ENCODE measurements at regions not wholly inside any gene's neighbourhood (a gene's known extent, or its start where the extent isn't known, plus 50 kb on each side); places are given as distances from the start of the nearest gene placed in this dataset.

DNA sequence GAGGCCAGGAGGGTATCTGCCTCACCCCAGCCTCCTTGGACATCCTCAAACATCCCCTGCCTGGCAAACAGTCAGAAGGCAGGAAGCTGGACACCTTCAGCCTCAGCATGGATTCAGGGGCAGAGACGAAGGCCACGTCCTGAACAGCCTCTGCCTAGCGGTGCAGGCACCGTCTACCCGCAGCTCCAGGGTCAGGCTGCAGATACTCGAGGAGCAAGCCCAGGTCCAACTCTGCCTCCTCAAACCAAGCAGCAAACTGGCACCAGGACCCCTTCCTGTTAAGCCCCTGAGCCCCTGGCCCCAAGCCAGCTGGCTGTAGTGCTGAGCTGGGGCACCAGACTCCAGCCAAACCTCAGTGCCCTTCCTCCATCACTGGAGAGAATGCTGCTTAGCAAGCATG is 494.7 kb downstream of the NPHP4 start:
- DNase-seq (ENCODE audit: low spot score): no peak

GRCh38 chr1:5495596-5496410 is 496.4 kb downstream of the NPHP4 start:
- DNase-seq (ENCODE audit: low spot score): no peak

DNA sequence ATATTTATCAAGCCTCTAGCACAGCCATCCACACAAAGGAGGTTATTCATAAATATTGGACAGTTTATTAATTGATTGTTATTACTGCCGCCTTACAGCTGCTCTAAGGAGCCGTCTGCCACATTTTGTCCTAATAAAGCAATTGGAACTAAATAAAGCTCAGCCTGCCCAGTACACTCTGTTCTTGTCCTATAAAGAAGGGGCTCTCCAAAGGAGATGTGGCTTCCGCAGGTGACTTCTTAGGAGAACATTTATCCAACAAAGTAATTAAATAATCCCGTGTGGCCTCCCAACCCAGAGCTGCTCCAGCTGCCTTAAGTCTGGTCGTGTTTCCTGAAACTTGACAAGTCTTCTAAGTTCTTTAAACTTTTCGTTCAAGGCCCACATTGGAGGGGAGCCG is 497.7 kb downstream of the NPHP4 start:
- no peak for DNase-seq (ENCODE audit: low spot score)

GRCh38 chr1:5493851-5494311 is 498.3 kb downstream of the NPHP4 start:
- no peak for DNase-seq (ENCODE audit: low spot score)

DNA sequence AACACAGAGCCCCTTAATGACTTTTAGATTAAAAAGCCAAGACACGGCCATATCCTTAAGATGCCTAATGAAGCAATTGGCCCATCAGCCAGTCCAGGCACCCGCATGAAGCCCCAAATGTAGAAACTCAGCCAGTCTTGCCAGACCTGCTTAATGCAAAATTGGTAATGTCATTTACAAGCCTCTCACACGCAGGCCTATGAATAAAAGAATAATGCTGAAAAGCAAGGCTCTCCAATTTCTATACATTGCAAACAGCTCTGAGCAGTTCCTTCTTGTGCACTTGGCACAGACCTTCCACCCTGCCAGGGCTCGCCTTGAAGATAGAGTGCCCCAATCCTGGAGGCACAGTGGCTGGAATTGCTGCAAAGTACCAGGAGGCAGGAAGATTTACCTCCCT is 498.9 kb downstream of the NPHP4 start:
- no peak for DNase-seq (ENCODE audit: low spot score)

- DNase-seq (ENCODE audit: low spot score): no peak
These were observed 499.4 kb downstream of the NPHP4 start for GRCh38 chr1:5492846-5493245.

GRCh38 chr1:5491207-5491904 is 500.9 kb downstream of the NPHP4 start:
- no peak for DNase-seq (ENCODE audit: low spot score)

DNA sequence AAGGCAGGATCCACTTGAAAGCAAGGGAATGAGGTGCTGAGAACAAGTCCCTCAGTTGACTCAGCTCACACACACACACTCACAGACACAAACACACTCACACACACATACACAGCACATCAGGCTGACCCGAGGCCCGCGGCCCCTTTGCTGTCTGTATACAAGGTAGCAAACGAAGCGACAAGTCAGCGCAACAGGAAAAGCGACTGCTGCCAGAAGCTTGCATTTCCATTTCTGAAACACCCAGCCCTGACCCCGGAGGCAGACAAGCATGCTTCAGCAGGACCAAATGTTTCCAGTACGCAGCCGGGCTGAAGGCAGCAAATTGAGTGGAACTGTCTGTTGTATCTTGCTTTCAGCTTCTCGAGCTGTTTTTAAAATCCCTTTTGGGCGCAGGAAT is 501.6 kb downstream of the NPHP4 start:
- no peak for DNase-seq (ENCODE audit: low spot score)

- DNase-seq (ENCODE audit: low spot score): no peak
These were observed 503.8 kb downstream of the NPHP4 start for GRCh38 chr1:5488448-5488847.

- DNase-seq (ENCODE audit: low spot score): no peak
These were observed 506.1 kb downstream of the NPHP4 start for GRCh38 chr1:5485968-5486696.

GRCh38 chr1:5485436-5485835 is 506.8 kb downstream of the NPHP4 start:
- DNase-seq (ENCODE audit: low spot score): no peak

DNA sequence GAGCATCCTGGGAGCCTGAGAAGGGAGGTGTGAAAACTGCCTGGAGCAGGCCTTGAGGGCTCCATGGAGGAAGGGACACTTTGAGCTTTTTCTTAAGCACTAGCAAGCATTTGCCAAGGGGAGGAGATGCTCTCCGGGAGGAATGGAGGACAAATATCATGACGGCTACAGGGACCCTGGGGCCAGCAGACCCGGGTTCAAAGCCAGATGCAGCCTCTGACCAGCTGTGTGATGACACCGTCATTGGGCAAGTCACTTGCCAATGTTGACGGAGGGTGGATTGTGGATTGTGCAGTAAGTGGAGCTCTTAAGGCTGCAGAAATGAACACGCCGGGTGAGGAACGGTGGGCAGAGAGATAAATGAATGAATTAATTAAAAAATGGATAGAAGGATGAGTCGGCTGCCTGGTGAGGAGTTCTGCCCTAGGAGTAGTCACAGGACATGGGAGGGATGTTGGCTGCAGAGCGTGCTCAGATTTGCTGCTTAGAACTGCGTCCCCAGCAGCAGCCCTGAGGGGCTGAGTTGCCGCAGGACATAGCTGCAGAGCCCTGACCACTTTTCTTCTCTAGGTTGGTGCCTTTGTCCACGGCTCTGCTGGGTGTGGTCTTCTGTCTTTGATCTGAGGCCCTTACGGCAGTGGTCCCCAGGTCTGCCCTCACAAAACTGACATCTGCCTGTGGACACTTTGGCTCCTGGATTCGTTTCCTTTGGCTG is 507.6 kb downstream of the NPHP4 start:
- DNase-seq (ENCODE audit: low spot score): no peak

GRCh38 chr1:5481889-5482288 is 510.3 kb downstream of the NPHP4 start:
- DNase-seq (ENCODE audit: low spot score): no peak

DNA sequence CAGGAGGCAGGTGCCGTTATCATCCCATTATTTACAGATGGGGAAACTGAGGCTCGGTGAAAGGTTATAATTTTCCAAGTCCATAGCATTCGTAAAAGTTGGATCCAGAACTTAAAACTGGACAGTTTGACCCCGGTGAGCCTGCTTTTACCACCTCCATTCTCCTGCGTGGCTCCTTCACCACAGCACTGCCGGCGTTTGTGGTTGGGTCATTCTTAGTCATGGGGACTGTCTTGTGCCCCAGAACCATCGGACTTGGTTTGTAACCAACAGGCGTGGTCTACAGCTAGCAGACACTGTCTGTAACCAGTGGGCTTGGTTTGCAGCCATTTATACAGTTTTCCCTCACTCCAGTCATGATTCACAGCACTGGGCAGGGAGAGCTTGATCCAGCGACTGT is 511.3 kb downstream of the NPHP4 start:
- DNase-seq (ENCODE audit: low spot score): no peak

- DNase-seq (ENCODE audit: low spot score): no peak
These were observed 512.2 kb downstream of the NPHP4 start for GRCh38 chr1:5479876-5480646.

DNA sequence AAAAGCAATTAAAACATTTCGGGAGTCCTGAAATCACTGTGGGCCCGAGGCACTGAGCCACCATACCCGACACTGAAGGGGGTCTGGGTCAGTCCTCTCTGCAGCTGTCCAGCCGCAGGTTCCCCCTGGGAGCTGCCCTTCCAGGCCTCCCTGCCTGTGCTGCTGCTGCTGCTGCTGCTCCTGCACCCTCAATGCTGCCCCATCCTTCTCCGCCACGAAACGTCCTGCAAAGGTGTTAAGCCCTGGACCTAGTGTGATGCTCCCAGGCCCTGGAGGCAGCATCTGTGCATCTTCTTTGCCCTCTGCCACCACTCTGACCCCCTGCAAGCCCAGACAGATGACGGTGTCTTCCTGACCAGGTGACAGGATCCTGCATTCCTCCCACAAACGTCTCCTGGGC is 513.3 kb downstream of the NPHP4 start:
- no peak for DNase-seq (ENCODE audit: low spot score)

DNA sequence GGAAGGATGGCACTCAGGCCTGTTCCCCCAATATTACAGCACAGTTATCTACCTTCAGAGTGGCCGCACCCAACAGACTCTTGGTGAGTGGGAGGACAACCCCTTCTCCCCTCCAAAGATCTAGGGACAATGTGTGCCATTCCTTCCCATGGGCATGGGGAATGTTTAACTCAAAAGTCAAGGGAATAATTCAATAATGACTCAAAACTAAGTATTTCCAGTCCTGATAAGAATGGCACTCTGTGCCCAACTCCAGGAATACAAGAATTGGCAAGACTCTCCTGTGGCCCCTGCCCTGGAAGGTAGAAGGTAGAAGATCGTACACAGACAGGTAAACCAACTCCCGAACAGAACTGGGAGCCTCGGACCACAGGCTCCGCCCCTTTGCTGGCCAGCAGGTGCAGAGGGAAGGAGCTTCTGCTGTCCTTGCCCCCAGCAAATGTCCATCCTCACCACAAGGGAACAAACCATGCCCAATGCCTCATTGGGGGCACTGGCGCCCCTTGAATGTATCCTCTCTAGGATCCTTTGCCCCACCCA is 514.0 kb downstream of the NPHP4 start:
- no peak for DNase-seq (ENCODE audit: low spot score)

GRCh38 chr1:5477716-5478115 is 514.5 kb downstream of the NPHP4 start:
- no peak for DNase-seq (ENCODE audit: low spot score)

DNA sequence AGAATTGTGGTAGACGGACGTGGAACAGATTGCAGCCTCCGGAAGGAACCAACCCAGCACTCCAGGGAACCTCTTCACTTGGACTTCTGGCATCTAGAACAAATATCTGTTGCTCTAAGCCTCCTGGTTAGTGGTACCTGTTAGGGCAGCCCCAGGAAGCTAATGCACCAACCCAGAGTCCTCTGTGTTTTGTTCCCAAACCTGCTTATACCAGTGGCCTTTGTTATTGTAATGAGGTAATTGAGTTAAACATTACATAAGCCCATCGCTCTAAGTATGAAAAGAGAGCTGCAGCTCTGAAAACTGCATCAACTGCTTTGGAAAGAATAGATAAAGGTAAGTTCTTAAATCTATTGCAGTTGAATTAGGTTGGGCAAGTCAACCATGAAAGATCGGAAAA is 516.7 kb downstream of the NPHP4 start:
- DNase-seq (ENCODE audit: low spot score): no peak

- DNase-seq (ENCODE audit: low spot score): no peak
These were observed 519.0 kb downstream of the NPHP4 start for GRCh38 chr1:5473268-5473667.

GRCh38 chr1:5466487-5466886 is 525.7 kb downstream of the NPHP4 start:
- DNase-seq (ENCODE audit: low spot score): no peak

All from kidney capillary endothelial cell (primary cell).